Testis (tissue), 2 donors: ENCODE measurements at regions not wholly inside any gene's neighbourhood (a gene's known extent, or its start where the extent isn't known, plus 50 kb on each side); places are given as distances from the start of the nearest gene placed in this dataset.

Experiments used
- CTCF ChIP-seq, 3 experiments: fragments of 450-650 bp in 2 of 3; fragments of 200-600 bp in 1 of 3; sonication (generic) in 1 of 3; IDR thresholded peaks; one replicate each; pipeline ENCODE4 v1.5.1; 2016 to 2019; ENCODE audit warnings: antibody characterized with exemption in 3 of 3, mild to moderate bottlenecking in 2 of 3, moderate library complexity in 1 of 3
- POLR2A ChIP-seq: fragments of 450-650 bp; IDR thresholded peaks from one replicate; pipeline ENCODE4 v1.6.1; 2017; ENCODE audit warnings: antibody characterized with exemption, mild to moderate bottlenecking, moderate library complexity

- TF ChIP-seq CTCF (IDR thresholded peaks at IDR 0.05) (no peak), POLR2A (no peak)
Observed at GRCh38 chr1:233482388-233482787, 131.5 kb upstream of the KCNK1 start.
